Kasumi-1 (cell line): ENCODE measurements at regions not wholly inside any gene's neighbourhood (a gene's known extent, or its start where the extent isn't known, plus 50 kb on each side); places are given as distances from the start of the nearest gene placed in this dataset.
"Not testable (repeated sequence)": the region's sequence is repeated elsewhere in the genome, so short reads cannot be mapped to it uniquely, and the experiment has no call there.

Source experiments
- DNase-seq, 2 experiments: peaks; one replicate each; lab custom pipeline; 2025; lab: John Stamatoyannopoulos, UW

DNA sequence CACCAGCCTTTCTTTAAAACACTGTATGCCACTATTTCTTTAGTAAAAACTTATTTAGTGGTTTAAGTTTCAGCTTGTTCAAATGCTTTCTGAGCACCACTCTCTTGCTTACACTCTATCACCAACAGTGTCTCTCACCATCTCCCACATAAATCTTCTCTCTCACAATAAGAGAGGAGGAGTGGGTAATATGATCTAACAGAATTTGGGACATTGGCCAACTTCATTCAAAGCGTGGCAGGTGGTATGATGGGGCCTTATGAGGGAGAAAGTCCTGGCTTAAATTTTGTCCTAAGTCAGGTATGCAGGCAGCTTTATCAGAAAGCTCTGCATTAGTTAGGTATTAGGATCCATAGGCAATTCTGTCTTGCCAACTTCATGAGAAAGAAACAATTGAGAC is 1132.5 kb downstream of the TUSC7 start:
- DNase-seq = no peak

GRCh38 chr3:117843356-117843755 is 1133.8 kb downstream of the TUSC7 start:
- no peak for DNase-seq

- no peak for DNase-seq
Measured at GRCh38 chr3:117844676-117845075, 1135.1 kb downstream of the TUSC7 start.

- peak; percentile 3 to 49 for DNase-seq
Measured at GRCh38 chr3:117846238-117846637, 1136.7 kb downstream of the TUSC7 start.

- no peak for DNase-seq
Measured at GRCh38 chr3:117848606-117849005, 1139.0 kb downstream of the TUSC7 start.

GRCh38 chr3:117853923-117854668 is 1144.5 kb downstream of the TUSC7 start:
- no peak for DNase-seq

DNA sequence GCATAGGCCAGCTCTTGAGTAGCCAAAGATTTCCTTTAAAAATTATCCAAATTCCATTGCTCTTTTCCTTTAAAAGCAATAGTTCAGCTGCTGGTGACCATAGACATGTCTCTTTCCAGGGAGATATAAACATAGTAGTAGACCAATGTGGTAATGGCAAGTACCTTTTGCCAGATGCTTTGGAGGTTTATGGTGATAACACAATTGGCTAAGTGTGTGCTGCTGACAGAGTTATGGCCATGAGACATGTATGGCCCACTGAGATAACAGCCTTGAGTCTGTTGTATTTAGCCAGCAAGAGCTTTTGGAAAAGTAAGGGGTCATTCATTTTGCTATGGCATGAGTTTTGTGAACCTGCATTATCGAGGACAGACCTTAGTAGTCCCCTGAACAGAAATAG is 1146.8 kb downstream of the TUSC7 start:
- no peak for DNase-seq

DNA sequence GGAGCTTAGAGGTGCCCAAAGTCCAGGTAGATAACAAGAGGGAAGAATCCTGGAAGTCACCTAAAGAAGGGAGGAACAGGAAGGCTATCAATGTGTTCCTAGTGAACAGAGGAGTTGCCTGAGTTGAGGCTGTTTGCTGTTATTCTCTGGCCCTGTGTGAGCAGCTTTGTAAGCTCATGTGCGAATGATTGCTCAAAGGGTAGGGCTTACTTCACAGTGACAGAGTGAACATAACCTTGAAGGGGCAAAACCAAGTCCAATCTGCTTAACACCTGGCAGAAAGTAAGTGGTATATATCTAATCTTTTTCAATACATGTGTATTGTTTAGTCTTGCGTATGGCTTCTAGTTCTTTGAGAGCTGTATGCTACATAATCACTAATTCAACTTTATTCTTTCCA is 1153.6 kb downstream of the TUSC7 start:
- no peak for DNase-seq

- no peak for DNase-seq
Measured at GRCh38 chr3:117865338-117865737, 1155.8 kb downstream of the TUSC7 start.

- DNase-seq = no peak
Measured at GRCh38 chr3:117868766-117869165, 1159.2 kb downstream of the TUSC7 start.

- DNase-seq = no peak
Measured at GRCh38 chr3:117871934-117872333, 1162.4 kb downstream of the TUSC7 start.

DNA sequence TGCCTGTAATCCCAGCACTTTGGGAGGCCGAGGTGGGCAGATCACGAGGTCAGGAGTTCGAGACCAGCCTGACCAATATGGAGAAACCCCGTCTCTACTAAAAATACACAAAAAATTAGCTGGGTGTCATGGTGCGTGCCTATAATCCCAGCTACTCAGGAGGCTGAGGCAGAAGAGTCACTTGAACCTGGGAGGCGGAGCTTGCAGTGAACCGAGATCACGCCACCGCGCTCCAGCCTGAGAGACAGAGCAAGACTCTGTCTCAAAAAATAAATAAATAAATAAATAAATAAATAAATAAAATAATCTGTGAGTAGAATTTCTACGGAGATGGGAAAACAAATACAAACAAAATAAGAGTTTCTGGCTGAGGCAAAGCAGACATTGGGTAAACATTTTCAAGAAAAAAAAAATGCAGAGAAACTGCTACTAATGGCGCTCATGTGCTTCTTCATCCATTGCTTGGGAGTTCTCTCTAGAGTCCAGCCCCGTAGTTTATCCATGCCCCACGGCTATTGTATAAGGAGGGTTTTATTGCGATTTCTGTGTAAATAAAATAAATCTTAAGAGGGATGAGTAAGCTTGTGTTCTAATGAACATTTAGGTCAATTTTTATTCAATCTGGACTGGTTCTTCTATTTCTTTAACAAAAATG is 1161.9 kb downstream of the IGSF11 start:
- not testable (repeated sequence) for DNase-seq

- DNase-seq = no peak
Measured at GRCh38 chr3:117873249-117873600, 1161.4 kb downstream of the IGSF11 start.

DNA sequence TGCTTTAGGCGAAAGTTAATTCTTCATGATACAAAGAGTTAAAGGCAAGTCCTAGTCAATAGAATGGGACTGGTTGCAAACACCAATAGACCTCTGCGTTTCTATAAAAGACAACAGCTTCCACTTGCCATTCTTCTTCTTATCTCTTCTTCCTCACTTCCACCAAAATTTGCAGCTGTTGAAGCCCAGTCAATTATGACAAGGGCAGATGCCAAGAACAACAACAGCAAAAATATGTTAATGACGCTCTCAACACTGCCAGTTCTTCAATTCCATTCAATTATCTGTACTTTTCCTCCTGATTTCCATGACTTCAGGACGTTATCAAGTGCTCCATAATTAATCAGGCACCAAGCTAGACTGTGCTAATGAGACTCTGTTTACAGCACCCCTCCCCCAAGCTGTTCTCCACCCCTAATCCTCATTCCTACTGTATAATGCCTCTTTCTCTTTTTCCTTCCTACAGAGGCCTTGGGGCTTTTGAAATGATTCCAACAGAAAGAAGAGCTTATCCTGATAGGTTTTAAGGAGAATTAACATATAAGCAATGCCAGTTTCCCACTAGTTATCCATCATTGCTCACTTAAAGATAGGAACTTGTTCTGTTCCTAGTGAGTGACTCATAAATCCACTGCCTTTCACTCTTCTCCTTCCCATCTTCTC is 1160.5 kb downstream of the IGSF11 start:
- no peak for DNase-seq

DNA sequence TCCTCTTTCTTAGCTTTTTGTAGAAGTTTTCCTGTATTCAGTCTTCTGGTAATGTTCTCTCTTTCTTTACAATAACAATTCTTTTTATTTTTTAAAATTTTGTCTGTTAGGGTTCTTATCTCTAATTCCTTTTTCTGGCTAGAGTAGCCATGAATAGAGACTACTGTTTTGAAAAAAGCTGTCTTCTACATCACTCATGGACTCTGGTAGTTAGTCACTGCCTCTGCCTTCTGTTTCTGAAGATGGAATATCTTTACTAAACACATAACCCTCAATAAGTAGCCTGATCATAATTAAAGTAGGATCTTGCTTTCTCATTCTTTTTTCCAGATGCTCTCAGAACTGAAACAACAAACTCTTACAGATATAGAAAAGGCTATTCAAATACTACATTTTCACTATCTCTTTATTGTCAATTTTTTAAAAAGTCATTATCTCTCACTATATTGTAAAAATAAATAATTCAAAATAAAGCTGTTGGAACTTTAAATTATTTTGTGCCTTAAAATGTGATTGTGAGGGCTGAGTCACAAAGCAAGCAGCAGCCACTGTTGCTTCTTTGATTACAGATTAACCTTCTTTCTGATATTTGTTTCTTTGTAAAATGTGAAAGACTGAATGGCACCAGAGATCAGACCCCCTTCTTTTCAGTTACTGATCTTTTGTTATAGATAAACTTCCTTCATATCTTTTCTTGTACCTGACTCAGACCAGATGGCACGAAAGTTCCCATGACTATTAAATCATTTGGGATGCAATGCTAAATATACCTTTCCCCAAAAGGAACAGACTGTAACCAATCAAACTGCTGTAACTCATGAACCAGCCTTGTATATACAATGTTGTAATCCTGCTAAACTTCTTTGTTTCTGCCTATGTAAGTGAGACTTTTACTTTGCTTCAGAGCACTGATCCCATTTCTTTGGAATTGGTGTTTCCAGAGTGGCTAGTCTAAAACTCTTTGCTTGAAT is 1159.5 kb downstream of the IGSF11 start:
- DNase-seq = no peak

DNA sequence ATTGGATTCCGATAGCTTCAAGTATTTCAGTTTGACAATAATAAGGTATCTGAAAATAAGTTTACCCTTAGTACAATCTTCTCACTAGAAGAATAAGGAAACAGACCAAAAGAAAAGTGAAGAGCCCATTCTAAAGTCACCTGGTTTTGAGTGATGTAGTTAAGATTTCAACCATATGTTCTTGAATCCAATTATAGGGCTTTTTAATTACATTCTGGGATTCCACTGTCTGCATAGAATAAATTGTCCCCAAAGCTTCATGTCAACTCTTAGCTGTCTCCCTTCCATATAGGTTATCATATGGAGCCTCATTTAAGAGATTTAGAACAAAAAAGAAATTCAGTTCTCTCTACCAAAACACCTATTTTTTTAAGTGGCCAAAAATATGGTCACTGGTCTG is 1158.8 kb downstream of the IGSF11 start:
- DNase-seq = no peak

GRCh38 chr3:117880638-117881037 is 1154.0 kb downstream of the IGSF11 start:
- no peak for DNase-seq

- no peak for DNase-seq
Measured at GRCh38 chr3:117881210-117881609, 1153.4 kb downstream of the IGSF11 start.

GRCh38 chr3:117885011-117885441 is 1149.6 kb downstream of the IGSF11 start:
- DNase-seq = peak; percentile 75 to 78

- no peak for DNase-seq
Measured at GRCh38 chr3:117886147-117886546, 1148.5 kb downstream of the IGSF11 start.

- DNase-seq = no peak
Measured at GRCh38 chr3:117887031-117887430, 1147.6 kb downstream of the IGSF11 start.

DNA sequence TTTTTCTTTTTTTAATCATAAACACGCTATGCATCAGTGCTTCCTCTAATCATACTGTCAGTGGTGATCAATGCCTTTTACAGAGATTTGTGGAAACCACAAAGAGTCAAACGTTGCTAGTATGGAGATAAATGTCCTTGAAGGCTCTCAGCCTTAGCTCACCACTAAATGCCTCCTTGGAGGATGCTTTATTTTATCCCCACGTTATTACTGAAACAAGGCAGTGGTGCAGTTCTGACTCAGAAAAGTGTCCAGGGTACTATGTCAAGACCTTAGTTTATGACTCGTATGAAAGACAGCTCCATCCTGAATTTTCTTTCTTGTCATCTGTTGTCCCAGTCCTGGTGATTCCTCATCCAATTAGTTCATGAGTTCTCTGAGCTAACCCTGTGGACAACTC is 1146.7 kb downstream of the IGSF11 start:
- no peak for DNase-seq
